Cardiac muscle cell (in vitro differentiated cells and primary cell): ENCODE measurements at regions not wholly inside any gene's neighbourhood (a gene's known extent, or its start where the extent isn't known, plus 50 kb on each side); places are given as distances from the start of the nearest gene placed in this dataset.

Experiments
- DNase-seq, 2 donors: peaks; one replicate each; pipeline versions ENCODE4 v3.0.0 to v3.0.0-alpha.2; 2010 to 2017; ENCODE audit warnings: low read depth in 1 of 2, low spot score in 1 of 2
- H3K27ac ChIP-seq: fragments of 200-600 bp; sonication (generic); 2 replicates; pipeline ENCODE4 v1.5.1; 2016
- H3K27me3 ChIP-seq: fragments of 200-600 bp; sonication (generic); 2 replicates; pipeline ENCODE4 v1.6.0; 2016; ENCODE audit warnings: control low read depth
- H3K36me3 ChIP-seq: fragments of 200-600 bp; sonication (generic); 2 replicates; pipeline ENCODE4 v1.5.1; 2016; ENCODE audit warnings: control low read depth
- H3K4me1 ChIP-seq: fragments of 200-600 bp; sonication (generic); 2 replicates; pipeline ENCODE4 v1.8.1; 2017; ENCODE audit warnings: low read depth, mild to moderate bottlenecking, mixed run types
- H3K4me3 ChIP-seq: fragments of 200-600 bp; sonication (generic); 2 replicates; pipeline ENCODE4 v1.5.1; 2016; ENCODE audit warnings: mild to moderate bottlenecking
- H3K9me3 ChIP-seq: fragments of 200-600 bp; sonication (generic); 2 replicates; pipeline ENCODE4 v1.5.1; 2017; ENCODE audit warnings: low read depth, mild to moderate bottlenecking, control low read depth
- CTCF ChIP-seq: IDR thresholded peaks from 2 replicates; pipeline ENCODE4 v1.5.1; 2012; ENCODE audit warnings: low read depth, mild to moderate bottlenecking, low read length

GRCh38 chr1:234980291-234980644 lies 148.4 kb downstream of the TOMM20 start:
- Histone ChIP-seq H3K4me3 (no peak overlapping the region), H3K27me3 (no peaks in the 10 kb centered on the region), H3K36me3 (no peaks in the 10 kb centered on the region), H3K27ac (peak overlapping the region; percentile 18), H3K4me1 (peaks cover 12% of the 10 kb centered on the region), H3K9me3 (no peaks in the 10 kb centered on the region)
- TF ChIP-seq CTCF: peak; percentile 6
- peak in 1 of 2 donors; percentile 81 for DNase-seq

DNA sequence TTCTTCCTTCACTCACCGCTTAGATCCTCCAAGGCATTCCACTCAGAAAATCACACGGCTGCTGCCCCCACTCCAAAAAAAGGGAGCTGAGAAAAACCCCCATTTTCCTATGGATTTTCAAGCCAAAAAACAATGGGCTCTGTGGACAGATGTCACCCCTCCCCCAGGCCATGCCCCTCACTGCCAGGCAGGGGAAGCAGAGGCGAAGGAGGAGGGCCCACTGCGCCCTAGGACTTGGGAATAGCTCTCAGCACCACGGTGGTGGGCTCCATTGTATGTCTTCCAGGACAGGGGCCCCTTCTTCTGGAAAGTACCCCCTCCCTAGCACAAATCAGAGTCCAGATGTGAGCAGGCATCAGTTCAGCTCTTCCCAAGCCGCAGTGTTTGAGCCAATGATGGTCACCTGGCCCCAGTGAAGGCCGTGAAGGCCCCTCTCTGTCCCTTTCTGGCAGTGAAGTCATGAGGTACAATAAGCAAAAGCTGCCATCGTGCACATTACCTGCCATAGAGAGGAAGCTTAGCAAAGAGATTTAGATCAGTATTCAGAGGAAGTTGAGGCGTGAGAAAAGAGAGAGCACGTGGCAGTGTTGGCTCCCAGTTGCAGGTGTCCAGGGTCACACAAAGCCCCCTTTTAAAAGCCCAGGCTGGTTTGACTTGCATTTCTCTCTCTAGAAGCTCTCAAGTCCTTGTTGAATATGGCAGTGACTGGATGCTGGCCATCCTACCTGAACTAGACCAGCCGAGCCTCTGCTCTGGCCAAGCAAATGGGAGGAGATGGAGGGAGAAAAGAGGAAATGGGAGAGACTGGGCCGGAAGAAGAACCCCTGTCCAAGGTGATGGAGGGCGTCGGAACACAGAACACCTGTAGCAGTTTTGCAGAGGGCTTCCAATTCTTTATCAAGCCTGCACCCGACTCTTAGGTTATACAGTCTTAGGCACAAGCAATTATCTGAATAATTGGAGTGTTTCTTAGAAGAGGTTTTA lies 149.0 kb downstream of the TOMM20 start:
- Histone ChIP-seq H3K9me3 (no peaks in the 10 kb centered on the region), H3K27me3 (no peaks in the 10 kb centered on the region), H3K27ac (no peak overlapping the region), H3K4me1 (peaks cover 19% of the 10 kb centered on the region), H3K36me3 (no peaks in the 10 kb centered on the region), H3K4me3 (no peak overlapping the region)
- TF ChIP-seq CTCF: no peak
- DNase-seq: no peak

GRCh38 chr1:234978397-234979295 lies 150.0 kb downstream of the TOMM20 start:
- peak in 1 of 2 donors; percentile 78 for DNase-seq
- Histone ChIP-seq H3K27me3 (no peaks in the 10 kb centered on the region), H3K27ac (peak overlapping the region; percentile 62), H3K4me3 (no peak overlapping the region), H3K36me3 (no peaks in the 10 kb centered on the region), H3K4me1 (peaks cover 28% of the 10 kb centered on the region), H3K9me3 (no peaks in the 10 kb centered on the region)
- peak; percentile 2 for TF ChIP-seq CTCF

DNA sequence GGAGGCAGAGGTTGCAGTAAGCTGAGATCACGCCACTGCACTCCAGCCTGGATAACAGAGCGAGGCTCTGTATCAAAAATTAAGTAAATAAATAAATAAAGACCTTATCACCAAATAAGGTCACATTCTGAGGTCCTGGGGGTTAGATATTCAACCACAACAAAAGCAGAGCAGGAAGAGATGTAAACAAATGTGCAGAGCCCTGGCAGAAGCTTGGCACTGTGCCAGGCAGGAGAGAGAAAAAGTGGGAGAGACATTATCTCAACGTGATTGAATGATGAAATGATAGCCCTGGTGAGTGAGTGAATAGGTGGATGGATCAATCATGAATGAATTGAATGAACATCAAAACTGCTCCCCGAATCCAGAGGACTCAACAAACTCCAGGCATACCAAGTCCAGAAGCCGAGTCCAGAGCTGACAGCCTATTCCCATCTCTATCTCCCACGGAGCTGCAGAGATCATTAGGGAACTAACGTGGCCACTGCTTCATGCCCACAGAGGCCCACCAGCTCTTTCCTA lies 150.7 kb downstream of the TOMM20 start:
- TF ChIP-seq CTCF: no peak
- Histone ChIP-seq H3K27ac (peak overlapping the region; percentile 62), H3K4me1 (peaks cover 29% of the 10 kb centered on the region), H3K9me3 (no peaks in the 10 kb centered on the region), H3K4me3 (no peak overlapping the region), H3K36me3 (no peaks in the 10 kb centered on the region), H3K27me3 (no peaks in the 10 kb centered on the region)
- no peak for DNase-seq

GRCh38 chr1:234976861-234977680 lies 151.6 kb downstream of the TOMM20 start:
- no peaks in the 10 kb centered on the region for H3K9me3 ChIP-seq
- no peaks in the 10 kb centered on the region for H3K36me3 ChIP-seq
- TF ChIP-seq CTCF: no peak
- H3K4me1 ChIP-seq: peaks cover 29% of the 10 kb centered on the region
- no peaks in the 10 kb centered on the region for H3K27me3 ChIP-seq
- H3K27ac ChIP-seq: no peak overlapping the region
- DNase-seq: no peak
- no peak overlapping the region for H3K4me3 ChIP-seq
